CD14-positive monocyte (primary cell): ENCODE measurements at regions not wholly inside any gene's neighbourhood (a gene's known extent, or its start where the extent isn't known, plus 50 kb on each side); places are given as distances from the start of the nearest gene placed in this dataset.

Source experiments
- DNase-seq, 3 donors: peaks; one replicate each; pipeline ENCODE4 v3.0.0-alpha.2; 2011 to 2022
- H2AFZ ChIP-seq: 2 replicates; pipeline ENCODE4 v1.6.0; 2012; ENCODE audit warnings: mild to moderate bottlenecking, low read depth, low read length, inconsistent platforms; ENCODE audit not compliant: insufficient read depth, poor library complexity, severe bottlenecking
- H3K27ac ChIP-seq, 2 donors: 1 replicate in 1 of 2; 2 replicates in 1 of 2; pipeline ENCODE4 v1.5.1; 2012 to 2013; ENCODE audit warnings: low read length in 2 of 2, control low read depth in 1 of 2, inconsistent platforms in 1 of 2, low read depth in 1 of 2, mild to moderate bottlenecking in 1 of 2
- H3K27me3 ChIP-seq, 2 donors: one replicate each; pipeline versions ENCODE4 v1.6.0 to v1.6.1; 2011 to 2013; ENCODE audit warnings: low read length in 2 of 2; ENCODE audit not compliant: control insufficient read depth in 2 of 2, insufficient read depth in 2 of 2
- H3K36me3 ChIP-seq, 2 donors: replicated peaks in 1 of 2; 1 replicate in 1 of 2; 2 replicates in 1 of 2; pipeline versions ENCODE4 v1.5.1 to v1.6.1; 2012 to 2013; ENCODE audit warnings: low read length in 2 of 2, control low read depth in 1 of 2, inconsistent platforms in 1 of 2, mild to moderate bottlenecking in 1 of 2; ENCODE audit not compliant: insufficient read depth in 2 of 2, control insufficient read depth in 1 of 2
- H3K4me1 ChIP-seq, 2 donors: 1 replicate in 1 of 2; 2 replicates in 1 of 2; pipeline versions ENCODE4 v1.5.1 to v1.6.1; 2012 to 2013; ENCODE audit warnings: low read length in 2 of 2, control low read depth in 1 of 2, inconsistent platforms in 1 of 2, mild to moderate bottlenecking in 1 of 2, moderate library complexity in 1 of 2; ENCODE audit not compliant: insufficient read depth in 2 of 2, control insufficient read depth in 1 of 2
- H3K4me2 ChIP-seq: replicated peaks from 2 replicates; pipeline ENCODE3; 2012; ENCODE audit warnings: low read length, moderate library complexity, mild to moderate bottlenecking; ENCODE audit not compliant: poor library complexity, severe bottlenecking; ENCODE audit errors: extremely low read depth
- H3K4me3 ChIP-seq, 3 experiments: fragments of 200-600 bp in 1 of 3; sonication (generic) in 1 of 3; replicated peaks in 1 of 3; 1 replicate in 2 of 3; 2 replicates in 1 of 3; pipeline ENCODE4 v1.5.1; 2011 to 2013; ENCODE audit warnings: low read length in 3 of 3, mild to moderate bottlenecking in 3 of 3, control low read depth in 2 of 3, low read depth in 2 of 3, inconsistent platforms in 1 of 3, moderate library complexity in 1 of 3
- H3K79me2 ChIP-seq: 2 replicates; pipeline ENCODE4 v1.6.0; 2012; ENCODE audit warnings: mild to moderate bottlenecking, control low read depth, inconsistent platforms, low read length, moderate library complexity; ENCODE audit not compliant: insufficient read depth
- H3K9ac ChIP-seq: 2 replicates; pipeline ENCODE4 v1.6.0; 2017; ENCODE audit warnings: low read length, mild to moderate bottlenecking; ENCODE audit not compliant: insufficient read depth, poor library complexity, severe bottlenecking
- H3K9me3 ChIP-seq, 2 donors: replicated peaks in 1 of 2; 1 replicate in 1 of 2; 2 replicates in 1 of 2; pipeline versions ENCODE4 v1.5.1 to v1.6.1; 2012 to 2013; ENCODE audit warnings: low read length in 2 of 2, control low read depth in 1 of 2; ENCODE audit not compliant: control insufficient read depth in 1 of 2, insufficient read depth in 1 of 2
- H4K20me1 ChIP-seq: 2 replicates; pipeline ENCODE4 v1.6.0; 2012; ENCODE audit warnings: mild to moderate bottlenecking, low read length, control low read depth, moderate library complexity; ENCODE audit not compliant: insufficient read depth
- H3K27ac Mint-ChIP-seq, 7 donors: one replicate each; pipeline ENCODE4 v1.8.0; 2020; ENCODE audit warnings: mild to moderate bottlenecking in 7 of 7, mixed read lengths in 7 of 7, moderate library complexity in 6 of 7, inconsistent platforms in 2 of 7
- H3K27me3 Mint-ChIP-seq, 3 donors: one replicate each; pipeline ENCODE4 v1.8.0; 2021 to 2022; ENCODE audit warnings: low read depth in 3 of 3, mild to moderate bottlenecking in 3 of 3, mixed read lengths in 3 of 3, moderate library complexity in 3 of 3, inconsistent platforms in 1 of 3
- H3K36me3 Mint-ChIP-seq, 2 donors: one replicate each; pipeline ENCODE4 v1.8.0; 2020; ENCODE audit warnings: mixed read lengths in 2 of 2, inconsistent platforms in 1 of 2, mild to moderate bottlenecking in 1 of 2
- H3K4me1 Mint-ChIP-seq: one replicate; pipeline ENCODE4 v1.8.0; 2020; ENCODE audit warnings: mild to moderate bottlenecking, mixed read lengths
- H3K4me3 Mint-ChIP-seq, 2 donors: one replicate each; pipeline ENCODE4 v1.8.0; 2020; ENCODE audit warnings: mild to moderate bottlenecking in 2 of 2, mixed read lengths in 2 of 2, moderate library complexity in 1 of 2
- H3K9me3 Mint-ChIP-seq, 7 donors: one replicate each; pipeline ENCODE4 v1.8.0; 2020 to 2022; ENCODE audit warnings: mixed read lengths in 7 of 7, mild to moderate bottlenecking in 6 of 7, moderate library complexity in 6 of 7, inconsistent platforms in 2 of 7
- WGBS: methylation state at CpG from one replicate; pipeline ENCODE4 v1.1.5; 2013; ENCODE audit warnings: missing lambda C conversion rate; ENCODE audit not compliant: insufficient coverage; 5-methylcytosine and 5-hydroxymethylcytosine counted together
- intact Hi-C, 2 donors: fragments of 100-400 bp; cut with micrococcal nuclease; formaldehyde crosslinking; loops; one replicate each; pipeline versions ENCODE4 v1.15.0 to v1.15.1; 2023
- TF ChIP-seq, protein P1 (sequence below): fragments of 200-600 bp; IDR thresholded peaks from one replicate; pipeline ENCODE4 v1.8.0; 2022; ENCODE audit warnings: antibody characterized with exemption, mild to moderate bottlenecking

DNA sequence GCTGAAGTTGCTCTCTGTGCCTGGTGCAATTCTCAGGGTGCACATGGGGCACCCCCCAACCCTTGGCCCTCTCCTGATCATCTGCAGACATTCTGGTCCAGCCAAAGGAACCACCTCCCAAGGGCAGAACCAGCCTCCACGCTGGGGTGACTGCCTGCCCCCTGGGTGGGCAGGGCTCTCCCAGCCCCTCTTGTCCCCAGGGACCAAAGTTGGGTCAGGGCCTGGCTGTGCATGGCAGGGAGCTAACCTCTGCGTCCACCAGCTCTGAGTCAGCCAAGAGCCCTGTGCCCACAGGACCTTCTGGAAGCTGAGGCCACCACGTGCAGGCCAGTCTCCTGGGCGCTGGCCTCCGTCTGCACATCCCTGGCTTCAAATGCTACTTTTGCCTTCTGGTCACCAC is 101.9 kb downstream of the SIK1 start:
- no peaks in the 10 kb centered on the region for H3K27me3 ChIP-seq
- 96% methylated on average over 5 of the region's 5 CpGs for WGBS
- no peaks in the 10 kb centered on the region for H4K20me1 ChIP-seq
- Mint-ChIP-seq H3K9me3 (peaks cover 0 to 2% (median 0%) of the 10 kb centered on the region in 7 donors), H3K27ac (peak overlapping the region in 1 of 7 donors; percentile 45), H3K36me3 (no peaks in the 10 kb centered on the region), H3K4me3 (no peak overlapping the region), H3K4me1 (peaks cover 6% of the 10 kb centered on the region), H3K27me3 (peaks cover 0 to 3% (median 2%) of the 10 kb centered on the region in 3 donors)
- no peak overlapping the region for H2AFZ ChIP-seq
- TF ChIP-seq, protein P1, sequence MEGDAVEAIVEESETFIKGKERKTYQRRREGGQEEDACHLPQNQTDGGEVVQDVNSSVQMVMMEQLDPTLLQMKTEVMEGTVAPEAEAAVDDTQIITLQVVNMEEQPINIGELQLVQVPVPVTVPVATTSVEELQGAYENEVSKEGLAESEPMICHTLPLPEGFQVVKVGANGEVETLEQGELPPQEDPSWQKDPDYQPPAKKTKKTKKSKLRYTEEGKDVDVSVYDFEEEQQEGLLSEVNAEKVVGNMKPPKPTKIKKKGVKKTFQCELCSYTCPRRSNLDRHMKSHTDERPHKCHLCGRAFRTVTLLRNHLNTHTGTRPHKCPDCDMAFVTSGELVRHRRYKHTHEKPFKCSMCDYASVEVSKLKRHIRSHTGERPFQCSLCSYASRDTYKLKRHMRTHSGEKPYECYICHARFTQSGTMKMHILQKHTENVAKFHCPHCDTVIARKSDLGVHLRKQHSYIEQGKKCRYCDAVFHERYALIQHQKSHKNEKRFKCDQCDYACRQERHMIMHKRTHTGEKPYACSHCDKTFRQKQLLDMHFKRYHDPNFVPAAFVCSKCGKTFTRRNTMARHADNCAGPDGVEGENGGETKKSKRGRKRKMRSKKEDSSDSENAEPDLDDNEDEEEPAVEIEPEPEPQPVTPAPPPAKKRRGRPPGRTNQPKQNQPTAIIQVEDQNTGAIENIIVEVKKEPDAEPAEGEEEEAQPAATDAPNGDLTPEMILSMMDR, result no peak
- no peaks in the 10 kb centered on the region for H3K4me1 ChIP-seq
- no peak overlapping the region for H3K27ac ChIP-seq
- no peak overlapping the region for H3K9ac ChIP-seq
- H3K9me3 ChIP-seq, result no peaks in the 10 kb centered on the region
- H3K79me2 ChIP-seq, result no peaks in the 10 kb centered on the region
- no peak overlapping the region for H3K4me2 ChIP-seq
- intact Hi-C loops, result loop anchor here in 1 of 2 donors (10.0 kb wide), 1 partner anchor 300 kb away; no protein-coding TSS in a partner anchor
- H3K36me3 ChIP-seq, result no peaks in the 10 kb centered on the region
- no peak for DNase-seq
- H3K4me3 ChIP-seq, result no peak overlapping the region

DNA sequence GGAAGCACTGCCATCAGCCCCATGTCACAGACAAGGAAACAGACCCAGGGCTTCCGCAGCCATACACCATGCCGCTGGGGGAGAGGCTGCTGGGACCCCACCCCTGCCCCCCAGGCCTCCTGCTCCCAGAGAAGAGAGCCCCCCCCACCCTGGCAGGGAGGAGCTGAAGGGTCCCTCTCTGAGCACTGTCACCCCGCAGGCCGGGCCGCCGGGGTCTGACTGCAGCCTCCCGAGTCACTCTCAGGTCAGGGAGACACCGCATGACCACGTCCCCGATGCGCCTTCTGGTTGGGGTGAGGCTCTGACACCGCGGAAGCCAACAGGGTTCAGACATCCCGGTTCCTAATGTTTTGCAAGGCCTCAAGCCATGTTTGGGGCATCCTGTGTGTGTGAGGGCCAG is 102.3 kb downstream of the SIK1 start:
- no peaks in the 10 kb centered on the region for H4K20me1 ChIP-seq
- TF ChIP-seq, protein P1, result no peak
- Mint-ChIP-seq H3K27me3 (peaks cover 0 to 4% (median 4%) of the 10 kb centered on the region in 3 donors), H3K36me3 (no peaks in the 10 kb centered on the region), H3K27ac (no peak overlapping the region), H3K4me1 (peaks cover 6% of the 10 kb centered on the region), H3K4me3 (no peak overlapping the region), H3K9me3 (peaks cover 0 to 2% (median 0%) of the 10 kb centered on the region in 7 donors)
- intact Hi-C loops, result loop anchor here in 1 of 2 donors (10.0 kb wide), 1 partner anchor 300 kb away; no protein-coding TSS in a partner anchor
- H3K27ac ChIP-seq, result no peak overlapping the region
- no peak for DNase-seq
- H3K36me3 ChIP-seq, result no peaks in the 10 kb centered on the region
- no peak overlapping the region for H3K4me2 ChIP-seq
- H3K79me2 ChIP-seq, result no peaks in the 10 kb centered on the region
- no peak overlapping the region for H3K4me3 ChIP-seq
- H3K9ac ChIP-seq, result no peak overlapping the region
- H3K9me3 ChIP-seq, result no peaks in the 10 kb centered on the region
- H3K4me1 ChIP-seq, result no peaks in the 10 kb centered on the region
- 83% methylated on average over 9 of the region's 14 CpGs for WGBS
- no peaks in the 10 kb centered on the region for H3K27me3 ChIP-seq
- H2AFZ ChIP-seq, result no peak overlapping the region
